IPS-15b (cell line): ENCODE measurements at regions not wholly inside any gene's neighbourhood (a gene's known extent, or its start where the extent isn't known, plus 50 kb on each side); places are given as distances from the start of the nearest gene placed in this dataset.

Source experiments
- H3K27me3 ChIP-seq: one replicate; pipeline ENCODE4 v1.6.1; 2013; ENCODE audit warnings: low read length; ENCODE audit not compliant: control insufficient read depth, insufficient read depth
- H3K36me3 ChIP-seq: one replicate; pipeline ENCODE4 v1.6.1; 2013; ENCODE audit warnings: low read length; ENCODE audit not compliant: control insufficient read depth, insufficient read depth
- H3K4me1 ChIP-seq: one replicate; pipeline ENCODE4 v1.6.1; 2013; ENCODE audit warnings: mild to moderate bottlenecking, low read length; ENCODE audit not compliant: control insufficient read depth, insufficient read depth
- H3K4me3 ChIP-seq: one replicate; pipeline ENCODE4 v1.5.1; 2013; ENCODE audit warnings: low read depth, low read length
- H3K9ac ChIP-seq: one replicate; pipeline ENCODE4 v1.6.1; 2013; ENCODE audit warnings: low read depth, mild to moderate bottlenecking, low read length
- H3K9me3 ChIP-seq: one replicate; pipeline ENCODE4 v1.6.1; 2013; ENCODE audit warnings: mild to moderate bottlenecking, low read length; ENCODE audit not compliant: control insufficient read depth, insufficient read depth

- no peaks in the 10 kb centered on the region for H3K4me1 ChIP-seq
- no peak overlapping the region for H3K4me3 ChIP-seq
- no peaks in the 10 kb centered on the region for H3K27me3 ChIP-seq
- no peaks in the 10 kb centered on the region for H3K36me3 ChIP-seq
- no peak overlapping the region for H3K9ac ChIP-seq
- H3K9me3 ChIP-seq, result no peaks in the 10 kb centered on the region
Measured at GRCh38 chr6:1088492-1089001, 223.4 kb upstream of the FOXQ1 start.

GRCh38 chr6:1087154-1087843 lies 224.6 kb upstream of the FOXQ1 start:
- Histone ChIP-seq H3K36me3 (no peaks in the 10 kb centered on the region), H3K9me3 (no peaks in the 10 kb centered on the region), H3K4me1 (no peaks in the 10 kb centered on the region), H3K4me3 (no peak overlapping the region), H3K27me3 (no peaks in the 10 kb centered on the region), H3K9ac (no peak overlapping the region)

- Histone ChIP-seq H3K4me3 (no peak overlapping the region), H3K4me1 (no peaks in the 10 kb centered on the region), H3K9me3 (no peaks in the 10 kb centered on the region), H3K36me3 (no peaks in the 10 kb centered on the region), H3K27me3 (no peaks in the 10 kb centered on the region), H3K9ac (no peak overlapping the region)
Measured at GRCh38 chr6:1086446-1087153, 225.3 kb upstream of the FOXQ1 start.

GRCh38 chr6:1082285-1082935 lies 229.5 kb upstream of the FOXQ1 start:
- Histone ChIP-seq H3K36me3 (no peaks in the 10 kb centered on the region), H3K4me3 (no peak overlapping the region), H3K4me1 (no peaks in the 10 kb centered on the region), H3K9me3 (no peaks in the 10 kb centered on the region), H3K27me3 (no peaks in the 10 kb centered on the region), H3K9ac (no peak overlapping the region)

- no peaks in the 10 kb centered on the region for H3K36me3 ChIP-seq
- no peaks in the 10 kb centered on the region for H3K4me1 ChIP-seq
- no peak overlapping the region for H3K9ac ChIP-seq
- H3K27me3 ChIP-seq, result no peaks in the 10 kb centered on the region
- no peak overlapping the region for H3K4me3 ChIP-seq
- no peaks in the 10 kb centered on the region for H3K9me3 ChIP-seq
Measured at GRCh38 chr6:1081551-1082284, 230.2 kb upstream of the FOXQ1 start.

GRCh38 chr6:1080453-1081337 lies 231.2 kb upstream of the FOXQ1 start:
- Histone ChIP-seq H3K4me1 (no peaks in the 10 kb centered on the region), H3K36me3 (no peaks in the 10 kb centered on the region), H3K9ac (no peak overlapping the region), H3K4me3 (no peak overlapping the region), H3K27me3 (no peaks in the 10 kb centered on the region), H3K9me3 (no peaks in the 10 kb centered on the region)

- Histone ChIP-seq H3K4me1 (no peaks in the 10 kb centered on the region), H3K9me3 (no peaks in the 10 kb centered on the region), H3K36me3 (no peaks in the 10 kb centered on the region), H3K27me3 (no peaks in the 10 kb centered on the region), H3K9ac (no peak overlapping the region), H3K4me3 (no peak overlapping the region)
Measured at GRCh38 chr6:1079525-1079924, 232.4 kb upstream of the FOXQ1 start.

- Histone ChIP-seq H3K9ac (no peak overlapping the region), H3K27me3 (no peaks in the 10 kb centered on the region), H3K4me3 (no peak overlapping the region), H3K36me3 (no peaks in the 10 kb centered on the region), H3K4me1 (no peaks in the 10 kb centered on the region), H3K9me3 (no peaks in the 10 kb centered on the region)
Measured at GRCh38 chr6:1077478-1078416, 234.2 kb upstream of the FOXQ1 start.

- Histone ChIP-seq H3K36me3 (no peaks in the 10 kb centered on the region), H3K9ac (no peak overlapping the region), H3K4me1 (no peaks in the 10 kb centered on the region), H3K9me3 (no peaks in the 10 kb centered on the region), H3K4me3 (no peak overlapping the region), H3K27me3 (no peaks in the 10 kb centered on the region)
Measured at GRCh38 chr6:1076531-1077459, 235.1 kb upstream of the FOXQ1 start.
